Prostate gland (tissue), 2 donors: ENCODE measurements at regions not wholly inside any gene's neighbourhood (a gene's known extent, or its start where the extent isn't known, plus 50 kb on each side); places are given as distances from the start of the nearest gene placed in this dataset.

ENCODE experiments used
- CTCF ChIP-seq, 4 experiments: fragments of 200-600 bp in 2 of 4; fragments of 450-650 bp in 2 of 4; sonication (generic) in 2 of 4; IDR thresholded peaks; 1 replicate in 3 of 4; 2 replicates in 1 of 4; pipeline ENCODE4 v1.5.1; 2016 to 2019; ENCODE audit warnings: antibody characterized with exemption in 4 of 4, mild to moderate bottlenecking in 2 of 4, moderate library complexity in 2 of 4
- POLR2A ChIP-seq: fragments of 450-650 bp; IDR thresholded peaks from one replicate; pipeline ENCODE4 v1.6.1; 2016; ENCODE audit warnings: antibody characterized with exemption, mild to moderate bottlenecking
- POLR2AphosphoS5 ChIP-seq: sonication (generic); formaldehyde crosslinking; IDR thresholded peaks from one replicate; pipeline ENCODE4 v1.6.1; 2017; ENCODE audit warnings: antibody characterized with exemption

DNA sequence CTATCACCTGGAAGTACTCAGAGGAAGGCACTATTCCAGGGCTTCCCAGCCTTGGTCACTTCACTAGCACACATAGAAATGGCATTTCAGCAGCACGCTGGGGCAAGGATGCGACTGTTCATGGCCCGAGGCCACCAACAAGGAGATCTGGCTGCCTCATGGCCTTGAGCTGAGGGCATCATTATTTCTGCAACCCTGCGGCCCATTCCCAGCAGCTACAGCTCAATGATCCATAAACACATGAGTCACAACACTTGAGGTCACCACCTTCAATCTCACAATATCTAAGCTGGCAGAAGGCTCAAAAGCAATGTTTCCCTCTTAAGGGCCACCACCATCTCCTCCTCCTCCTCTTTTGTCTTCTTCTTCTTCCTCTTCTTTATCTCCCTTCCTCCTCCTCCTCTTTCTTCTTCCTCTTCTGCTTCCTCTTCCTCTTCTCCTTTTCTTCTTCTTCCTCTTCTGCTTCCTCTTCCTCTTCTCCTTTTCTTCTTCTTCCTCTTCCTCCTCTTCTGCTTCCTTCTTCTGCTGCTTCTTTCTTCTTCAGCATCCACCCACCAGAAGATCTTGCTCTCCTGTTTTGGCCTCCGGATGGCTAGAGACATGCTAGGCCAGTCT, 382.9 kb upstream of the CNR1 start:
- TF ChIP-seq CTCF (IDR thresholded peaks at IDR 0.05) (no peak), POLR2AphosphoS5 (no peak), POLR2A (no peak)
